ENCODE measurements at regions not wholly inside any gene's neighbourhood (a gene's known extent, or its start where the extent isn't known, plus 50 kb on each side); places are given as distances from the start of the nearest gene placed in this dataset.

DNA sequence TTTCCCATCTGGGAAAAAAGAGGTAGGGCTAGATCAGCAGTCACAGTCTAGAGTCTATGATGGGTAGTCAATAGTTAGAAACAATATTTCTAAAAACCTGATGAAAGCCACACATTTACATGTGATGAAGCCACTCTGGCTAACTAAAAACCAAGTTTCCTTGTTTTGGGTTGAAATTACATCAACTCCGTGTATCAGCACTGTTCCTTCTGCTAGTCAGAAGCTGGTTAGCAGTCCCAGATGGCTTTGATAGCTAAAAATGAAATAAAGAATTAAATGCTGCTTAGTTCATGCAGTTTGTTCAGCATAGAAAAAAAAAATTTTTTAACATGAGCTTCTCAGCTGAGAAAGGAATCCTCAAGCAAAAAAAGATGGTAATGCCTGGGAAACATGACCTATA, 136.7 kb downstream of the FAM114A2 start:
- TF ChIP-seq, protein P1, sequence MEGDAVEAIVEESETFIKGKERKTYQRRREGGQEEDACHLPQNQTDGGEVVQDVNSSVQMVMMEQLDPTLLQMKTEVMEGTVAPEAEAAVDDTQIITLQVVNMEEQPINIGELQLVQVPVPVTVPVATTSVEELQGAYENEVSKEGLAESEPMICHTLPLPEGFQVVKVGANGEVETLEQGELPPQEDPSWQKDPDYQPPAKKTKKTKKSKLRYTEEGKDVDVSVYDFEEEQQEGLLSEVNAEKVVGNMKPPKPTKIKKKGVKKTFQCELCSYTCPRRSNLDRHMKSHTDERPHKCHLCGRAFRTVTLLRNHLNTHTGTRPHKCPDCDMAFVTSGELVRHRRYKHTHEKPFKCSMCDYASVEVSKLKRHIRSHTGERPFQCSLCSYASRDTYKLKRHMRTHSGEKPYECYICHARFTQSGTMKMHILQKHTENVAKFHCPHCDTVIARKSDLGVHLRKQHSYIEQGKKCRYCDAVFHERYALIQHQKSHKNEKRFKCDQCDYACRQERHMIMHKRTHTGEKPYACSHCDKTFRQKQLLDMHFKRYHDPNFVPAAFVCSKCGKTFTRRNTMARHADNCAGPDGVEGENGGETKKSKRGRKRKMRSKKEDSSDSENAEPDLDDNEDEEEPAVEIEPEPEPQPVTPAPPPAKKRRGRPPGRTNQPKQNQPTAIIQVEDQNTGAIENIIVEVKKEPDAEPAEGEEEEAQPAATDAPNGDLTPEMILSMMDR (IDR thresholded peaks at IDR 0.05; ENCODE audit: low read length) = no peak
- no peak for TF ChIP-seq EZH2 (optimal IDR thresholded peaks at IDR 0.05; ENCODE audit: low read depth, low read length)
- TF ChIP-seq EZH2phosphoT487 (IDR thresholded peaks at IDR 0.05; ENCODE audit: low read length) = no peak
